HG03175 (cell line): ENCODE measurements at regions not wholly inside any gene's neighbourhood (a gene's known extent, or its start where the extent isn't known, plus 50 kb on each side); places are given as distances from the start of the nearest gene placed in this dataset.

Experiments used
- ATAC-seq: cut with Tn5 transposase; IDR thresholded peaks from one replicate; pipeline ENCODE4 v1.9.1; 2021; ENCODE audit warnings: mild to moderate bottlenecking, moderate library complexity; ENCODE audit not compliant: unreplicated experiment

DNA sequence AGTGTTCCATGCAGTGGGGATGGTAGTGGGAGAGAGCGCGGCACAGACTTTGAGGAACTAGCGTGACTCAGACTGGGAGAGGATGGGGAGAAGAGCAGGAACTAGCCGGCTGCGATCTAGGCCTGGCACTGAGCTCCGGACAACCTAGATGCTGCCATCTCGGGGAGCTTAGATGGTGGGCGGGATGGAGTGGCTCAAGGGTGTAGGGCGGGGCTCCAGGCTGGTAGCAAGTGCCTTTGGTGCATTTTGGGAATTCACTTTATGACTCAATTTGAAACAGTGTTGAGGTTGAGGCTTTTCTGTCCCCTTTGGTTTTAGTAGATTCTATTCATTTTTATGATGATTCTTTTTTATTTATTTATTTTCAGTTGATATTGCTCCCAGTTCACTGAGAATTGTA is 185.3 kb upstream of the GPR26 start:
- ATAC-seq = no peak

DNA sequence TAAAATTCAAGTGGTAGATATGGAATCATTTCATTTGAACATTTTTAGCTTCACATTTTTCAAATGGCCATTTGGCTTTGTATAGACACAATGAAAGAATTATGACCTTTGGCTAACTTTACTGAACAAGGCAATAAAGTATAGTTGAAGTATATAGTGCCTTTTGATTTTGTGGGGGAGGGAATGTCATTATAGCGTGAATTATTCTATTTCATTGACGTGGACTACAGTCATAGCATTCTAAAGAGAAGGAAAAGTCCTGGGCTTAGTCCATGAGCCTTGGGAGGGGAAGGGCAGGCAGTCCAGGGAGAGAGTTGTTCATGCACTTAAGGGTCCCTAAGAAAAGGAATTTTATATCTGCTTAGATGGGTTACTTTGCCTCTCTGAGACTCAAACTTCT is 181.4 kb upstream of the GPR26 start:
- ATAC-seq = no peak

DNA sequence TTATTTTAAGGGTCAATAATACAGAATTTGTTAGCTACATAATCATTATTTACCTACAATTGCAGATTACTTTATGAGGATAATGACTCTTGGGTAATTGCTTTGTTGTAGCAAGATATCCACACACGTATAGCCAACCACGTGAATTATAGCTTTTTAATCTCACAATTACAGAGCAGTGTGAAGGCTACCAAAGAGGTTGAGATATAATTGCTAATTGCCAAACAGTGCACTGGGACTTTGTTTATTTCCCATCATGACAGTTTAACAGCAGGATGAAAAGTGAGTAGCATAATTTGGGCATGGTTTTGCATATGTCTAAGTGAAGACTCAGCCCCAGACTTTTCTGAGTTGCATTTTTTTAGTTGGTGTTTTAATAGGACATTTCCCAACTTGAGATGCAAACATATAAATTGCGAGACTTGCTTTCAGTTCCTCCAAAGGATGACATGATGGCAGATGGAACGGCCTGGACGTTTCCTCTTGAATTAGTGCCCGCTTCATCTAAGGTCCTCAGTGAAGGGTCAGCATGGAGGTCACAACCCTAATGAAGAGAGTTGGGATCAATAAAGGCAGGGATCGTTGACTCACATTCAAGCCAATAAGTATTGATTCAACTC is 180.7 kb upstream of the GPR26 start:
- no peak for ATAC-seq

DNA sequence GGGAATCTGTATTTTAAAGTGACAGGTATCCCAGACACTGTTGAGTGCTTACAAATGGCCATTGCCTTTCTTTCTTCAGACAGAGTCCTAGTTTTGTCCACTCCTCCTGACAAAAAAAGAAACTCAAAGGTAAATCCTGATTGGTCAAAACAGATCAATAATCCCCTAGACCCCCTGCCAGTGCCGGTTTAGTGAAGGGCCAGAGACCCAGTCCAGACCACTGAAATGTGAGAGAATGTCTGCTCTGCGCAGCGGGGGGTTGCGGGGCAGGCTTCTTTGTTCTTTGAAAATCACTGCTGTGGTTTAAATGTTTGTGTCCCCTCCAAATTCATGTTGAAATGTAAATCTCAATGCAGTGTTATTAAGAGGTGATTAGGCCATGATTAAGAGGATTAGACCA is 177.7 kb upstream of the GPR26 start:
- ATAC-seq = no peak

- ATAC-seq = no peak
These were observed 174.8 kb upstream of the GPR26 start for GRCh38 chr10:123491364-123491763.

DNA sequence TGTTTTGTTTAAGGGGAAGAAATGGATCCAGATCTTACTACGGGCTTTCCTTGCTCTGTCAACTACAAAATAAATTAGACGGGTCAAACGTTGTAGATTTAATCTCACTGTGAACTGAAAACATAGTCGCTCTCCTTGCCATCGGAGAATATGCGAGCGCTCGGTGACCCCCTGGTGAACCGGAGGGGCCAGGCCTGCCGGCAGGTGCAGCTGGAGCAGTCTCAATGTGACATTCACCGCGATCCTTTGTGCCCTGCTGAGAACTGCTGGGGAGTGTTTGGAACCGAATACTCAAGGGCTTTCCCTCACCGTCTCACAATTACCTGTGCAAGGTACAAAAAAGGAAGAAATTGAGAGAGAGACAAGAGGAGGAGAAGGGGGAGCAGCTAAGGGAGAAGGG is 174.1 kb upstream of the GPR26 start:
- no peak for ATAC-seq

GRCh38 chr10:123494301-123494808 is 171.8 kb upstream of the GPR26 start:
- ATAC-seq = no peak

- no peak for ATAC-seq
These were observed 169.8 kb upstream of the GPR26 start for GRCh38 chr10:123496375-123496774.

DNA sequence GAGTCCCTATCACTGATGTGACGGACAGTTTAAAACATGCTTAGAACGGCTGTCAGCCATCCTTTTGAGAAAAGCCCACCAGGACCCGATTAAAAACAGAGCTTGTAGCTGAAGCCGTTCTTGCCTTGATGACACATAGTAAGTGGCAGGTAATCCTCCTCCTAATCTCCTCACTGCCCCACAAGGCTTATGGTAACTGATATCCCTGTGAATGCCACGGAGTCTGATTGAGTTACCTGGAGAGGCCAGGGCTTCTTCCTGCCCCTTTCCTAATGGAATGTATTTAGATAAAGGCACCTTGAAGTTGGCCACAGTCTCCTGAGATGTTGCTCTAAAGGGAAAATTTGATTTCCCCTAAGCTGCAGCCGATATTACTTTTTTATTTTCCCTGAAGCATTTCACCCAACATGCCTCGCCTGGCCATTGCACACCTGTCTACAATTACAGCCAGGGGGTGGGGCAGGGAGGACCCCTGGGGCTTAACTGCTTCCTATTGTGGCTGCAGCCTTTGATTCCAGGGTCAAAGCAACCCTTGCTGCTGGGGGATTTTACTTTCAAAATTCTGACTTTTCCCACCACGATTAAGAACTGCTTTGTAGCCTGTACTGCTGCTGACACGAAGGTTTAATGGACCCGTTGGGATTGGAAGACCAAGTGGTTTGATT is 169.0 kb upstream of the GPR26 start:
- no peak for ATAC-seq

GRCh38 chr10:123500110-123500509 is 166.0 kb upstream of the GPR26 start:
- ATAC-seq = no peak

DNA sequence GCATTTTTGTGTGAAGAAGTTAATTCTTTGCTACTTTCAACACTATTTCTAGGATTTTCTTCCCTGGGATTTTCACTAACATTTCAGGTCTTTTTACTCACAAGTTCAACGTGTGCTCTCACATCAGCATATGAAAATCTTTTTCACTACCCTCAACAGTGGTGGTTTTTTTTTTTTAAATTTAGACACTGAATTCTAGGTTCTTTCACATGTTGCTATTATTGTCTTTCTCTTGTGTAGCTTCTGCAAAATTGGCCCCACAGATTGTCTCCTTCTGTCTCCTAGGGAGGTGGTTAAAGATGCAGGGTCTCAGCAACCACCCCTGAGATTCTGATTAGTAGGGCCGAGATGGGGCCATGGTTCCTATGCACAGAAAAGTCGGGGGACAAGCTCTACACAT is 165.0 kb upstream of the GPR26 start:
- no peak for ATAC-seq

GRCh38 chr10:123502983-123503382 is 163.2 kb upstream of the GPR26 start:
- no peak for ATAC-seq

GRCh38 chr10:123506455-123506854 is 159.7 kb upstream of the GPR26 start:
- no peak for ATAC-seq

DNA sequence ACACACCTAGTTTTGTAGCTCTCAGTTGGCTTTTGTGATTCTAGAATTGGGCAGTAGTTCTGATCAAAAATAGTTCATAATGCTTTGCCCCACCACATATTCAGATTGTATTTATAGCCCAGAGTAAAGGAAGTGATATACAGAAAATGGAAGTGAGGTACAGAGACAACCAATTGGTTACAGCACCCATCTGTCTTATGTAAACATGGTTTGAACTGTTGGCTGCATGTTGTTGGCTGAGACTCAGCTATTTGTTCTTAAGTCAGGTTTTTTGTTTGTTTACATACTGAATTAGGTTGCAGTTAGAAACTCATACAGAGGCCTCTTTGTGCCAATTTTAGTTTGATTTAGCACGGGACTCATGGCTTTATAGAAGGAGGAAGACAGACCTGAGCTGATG is 158.9 kb upstream of the GPR26 start:
- ATAC-seq = no peak

GRCh38 chr10:123509338-123509737 is 156.8 kb upstream of the GPR26 start:
- ATAC-seq = no peak

- ATAC-seq = no peak
These were observed 153.0 kb upstream of the GPR26 start for GRCh38 chr10:123512901-123513775.

GRCh38 chr10:123513870-123514269 is 152.3 kb upstream of the GPR26 start:
- ATAC-seq = no peak

DNA sequence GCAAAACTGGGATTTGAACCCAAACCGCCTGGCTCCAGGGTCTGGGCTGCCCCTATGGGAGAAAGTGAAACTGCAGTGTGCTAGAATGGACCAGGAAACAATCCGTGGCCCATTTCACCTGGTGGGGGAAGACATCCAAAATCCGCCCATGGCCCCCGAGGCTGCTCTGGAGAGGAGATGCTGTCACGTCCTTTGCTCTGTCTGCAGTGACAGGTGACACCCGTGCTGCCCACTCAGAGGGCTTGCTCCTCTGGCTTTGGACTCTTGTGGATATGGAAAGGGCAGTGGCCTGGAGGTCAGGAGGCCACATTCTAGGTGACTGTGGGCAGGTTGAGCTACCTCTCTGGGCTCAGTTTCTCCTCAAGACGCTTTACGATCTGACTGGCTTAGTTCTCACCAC is 151.2 kb upstream of the GPR26 start:
- ATAC-seq = no peak

- ATAC-seq = no peak
These were observed 150.5 kb upstream of the GPR26 start for GRCh38 chr10:123515661-123516060.

- ATAC-seq = no peak
These were observed 149.9 kb upstream of the GPR26 start for GRCh38 chr10:123516291-123516690.

GRCh38 chr10:123517426-123517825 is 148.7 kb upstream of the GPR26 start:
- ATAC-seq = no peak

- ATAC-seq = no peak
These were observed 148.3 kb upstream of the GPR26 start for GRCh38 chr10:123517901-123518300.
